HG03571 (cell line): ENCODE measurements at regions not wholly inside any gene's neighbourhood (a gene's known extent, or its start where the extent isn't known, plus 50 kb on each side); places are given as distances from the start of the nearest gene placed in this dataset.
A peak's percentile ranks its signal among the peaks of the same experiment; 100 is the strongest.
"Not testable (repeated sequence)": the region's sequence is repeated elsewhere in the genome, so short reads cannot be mapped to it uniquely, and the experiment has no call there.

Source experiments
- ATAC-seq: cut with Tn5 transposase; IDR thresholded peaks from one replicate; pipeline ENCODE4 v1.9.1; 2021; ENCODE audit not compliant: unreplicated experiment

- ATAC-seq, result no peak
These were observed 145.2 kb downstream of the RAD51AP2 start for GRCh38 chr2:17373041-17373440.

- no peak for ATAC-seq
These were observed 154.4 kb downstream of the RAD51AP2 start for GRCh38 chr2:17363846-17364245.

GRCh38 chr2:17362956-17363355, 155.3 kb downstream of the RAD51AP2 start:
- ATAC-seq, result no peak

GRCh38 chr2:17355608-17356329, 162.5 kb downstream of the RAD51AP2 start:
- peak; percentile 90 for ATAC-seq

- ATAC-seq, result no peak
These were observed 165.0 kb downstream of the RAD51AP2 start for GRCh38 chr2:17353263-17353662.

- ATAC-seq, result not testable (repeated sequence)
These were observed 175.5 kb downstream of the RAD51AP2 start for GRCh38 chr2:17342692-17343091.

- no peak for ATAC-seq
These were observed 180.7 kb downstream of the RAD51AP2 start for GRCh38 chr2:17337507-17337906.

GRCh38 chr2:17336458-17336857, 181.8 kb downstream of the RAD51AP2 start:
- ATAC-seq, result no peak

GRCh38 chr2:17334300-17334699, 183.9 kb downstream of the RAD51AP2 start:
- no peak for ATAC-seq

- ATAC-seq, result no peak
These were observed 186.6 kb downstream of the RAD51AP2 start for GRCh38 chr2:17331636-17332035.

- no peak for ATAC-seq
These were observed 190.1 kb downstream of the RAD51AP2 start for GRCh38 chr2:17328161-17328560.

GRCh38 chr2:17327649-17328048, 190.6 kb downstream of the RAD51AP2 start:
- no peak for ATAC-seq

GRCh38 chr2:17326717-17327116, 191.5 kb downstream of the RAD51AP2 start:
- no peak for ATAC-seq

- ATAC-seq, result no peak
These were observed 194.5 kb downstream of the RAD51AP2 start for GRCh38 chr2:17323697-17324096.

- no peak for ATAC-seq
These were observed 195.8 kb downstream of the RAD51AP2 start for GRCh38 chr2:17322461-17322860.

GRCh38 chr2:17319090-17319489, 199.2 kb downstream of the RAD51AP2 start:
- ATAC-seq, result no peak

- no peak for ATAC-seq
These were observed 200.2 kb downstream of the RAD51AP2 start for GRCh38 chr2:17318013-17318412.

- no peak for ATAC-seq
These were observed 200.7 kb downstream of the RAD51AP2 start for GRCh38 chr2:17317439-17317976.

GRCh38 chr2:17313261-17313660, 205.0 kb downstream of the RAD51AP2 start:
- no peak for ATAC-seq

- no peak for ATAC-seq
These were observed 206.3 kb downstream of the RAD51AP2 start for GRCh38 chr2:17311771-17312511.

- no peak for ATAC-seq
These were observed 207.1 kb downstream of the RAD51AP2 start for GRCh38 chr2:17311106-17311619.
